HG02973 (cell line): ENCODE measurements at regions not wholly inside any gene's neighbourhood (a gene's known extent, or its start where the extent isn't known, plus 50 kb on each side); places are given as distances from the start of the nearest gene placed in this dataset.
"Not testable (repeated sequence)": the region's sequence is repeated elsewhere in the genome, so short reads cannot be mapped to it uniquely, and the experiment has no call there.

Experiments
- ATAC-seq: cut with Tn5 transposase; IDR thresholded peaks from one replicate; pipeline ENCODE4 v1.9.1; 2021; ENCODE audit warnings: moderate library complexity; ENCODE audit not compliant: unreplicated experiment

GRCh38 chr18:27301615-27302378, 116.7 kb upstream of the CHST9 start:
- no peak for ATAC-seq

DNA sequence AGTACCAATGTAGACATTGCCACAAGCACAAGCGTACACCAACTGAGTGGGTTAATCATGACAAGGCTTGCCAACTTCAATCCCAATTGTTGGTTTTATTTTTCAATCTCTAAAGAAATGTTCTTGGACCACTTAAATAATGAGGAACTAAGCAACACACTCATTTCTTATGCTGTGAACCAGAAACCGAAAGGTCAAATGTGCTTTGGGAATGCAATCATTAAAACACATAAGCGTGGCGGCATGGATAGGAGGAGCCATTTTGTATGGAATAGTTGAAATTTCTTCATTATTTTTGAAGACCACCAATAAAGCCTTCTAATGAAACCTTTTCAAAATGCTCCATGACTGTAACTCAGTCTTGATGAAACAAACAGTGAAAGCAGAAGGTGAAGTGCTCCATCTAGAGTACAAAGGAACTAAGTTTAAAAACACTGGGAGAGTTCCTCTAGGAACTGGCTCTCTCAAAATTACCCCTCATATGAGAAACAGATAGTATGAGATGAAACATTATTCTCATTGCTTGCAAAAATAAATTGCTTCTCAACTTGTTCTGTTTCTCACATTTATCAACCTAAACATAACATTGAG, 113.2 kb upstream of the CHST9 start:
- ATAC-seq, result no peak

DNA sequence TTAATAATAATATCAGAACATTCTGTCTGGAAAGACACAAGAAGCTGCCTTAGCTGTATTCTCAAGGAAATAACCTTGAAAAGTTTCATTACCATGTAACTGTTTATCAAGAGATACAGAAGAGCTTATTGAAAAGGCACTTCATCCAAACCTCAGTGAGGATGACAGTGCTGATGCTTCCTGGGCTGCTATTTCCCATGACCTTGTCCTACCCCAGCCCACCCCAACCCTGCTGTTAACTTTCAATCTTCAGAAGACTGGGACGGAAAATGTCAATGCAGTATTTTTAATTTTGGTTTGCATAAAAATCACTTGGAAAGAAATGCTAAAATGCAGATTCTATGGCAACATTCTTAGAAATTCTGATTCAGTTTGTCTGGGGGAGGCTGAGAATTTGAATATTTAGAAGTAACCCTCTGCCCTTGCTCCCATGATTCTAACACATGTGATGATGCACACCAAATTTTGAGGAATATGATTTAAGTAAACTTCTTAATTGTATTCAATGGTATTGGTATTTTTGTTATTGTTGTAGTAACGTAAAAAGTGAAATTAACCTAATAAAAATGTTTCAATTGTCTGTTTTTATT, 101.0 kb upstream of the CHST9 start:
- not testable (repeated sequence) for ATAC-seq

DNA sequence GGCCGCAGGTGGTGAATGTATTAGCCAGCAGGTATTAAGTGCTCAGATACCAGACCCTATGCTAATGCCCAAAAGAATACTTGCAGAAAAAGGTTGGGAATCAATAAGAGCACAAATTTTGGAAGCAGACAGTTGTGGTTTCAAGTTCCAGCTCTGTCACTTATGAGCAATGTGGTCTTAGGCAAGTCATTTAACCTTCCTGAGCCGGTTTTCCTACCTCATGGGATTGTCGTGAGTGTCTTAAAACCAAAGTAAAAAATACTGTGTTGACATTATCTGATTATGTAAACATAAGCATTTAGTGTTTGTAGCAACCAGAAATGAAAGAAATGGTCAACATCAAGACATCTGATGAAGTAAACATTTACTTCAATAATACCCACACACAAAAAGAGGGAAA, 93.0 kb upstream of the CHST9 start:
- ATAC-seq, result no peak

DNA sequence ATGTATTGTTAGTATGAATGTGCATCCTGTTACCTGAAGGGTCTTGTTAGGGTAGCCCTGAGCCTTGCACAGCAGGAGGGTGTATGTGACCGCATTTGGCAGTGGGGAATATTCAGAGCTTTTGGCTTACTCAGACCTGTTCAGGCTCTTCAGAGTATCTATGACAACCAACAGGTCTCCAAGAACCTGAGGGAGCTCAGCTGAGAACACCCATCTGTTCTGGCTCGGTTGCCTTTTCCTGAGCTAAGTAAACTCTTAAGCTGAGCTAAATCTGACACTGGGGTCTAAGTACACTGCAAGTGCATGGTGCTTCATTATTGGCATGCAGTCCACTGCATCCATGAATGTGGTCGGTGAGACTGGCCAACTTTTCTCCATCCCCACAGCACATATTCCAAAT, 92.4 kb upstream of the CHST9 start:
- no peak for ATAC-seq

DNA sequence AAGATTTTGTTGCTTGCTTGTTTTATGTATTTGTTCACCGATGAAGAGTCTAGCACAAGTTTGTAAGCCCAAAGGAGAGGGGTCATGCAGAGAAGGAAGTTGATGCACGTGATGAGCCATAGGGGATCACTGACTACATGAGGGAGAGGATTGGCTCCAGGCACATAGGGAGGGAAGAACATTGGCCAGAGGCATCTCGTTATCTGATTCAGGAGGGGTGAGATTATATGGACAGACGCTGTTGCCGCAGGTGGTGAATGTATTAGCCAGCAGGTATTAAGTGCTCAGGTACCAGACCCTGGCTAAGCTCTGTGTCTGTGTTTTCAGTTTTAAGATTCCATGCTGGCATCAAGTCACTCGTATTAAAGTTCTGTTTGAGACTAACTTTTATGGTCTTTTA, 91.8 kb upstream of the CHST9 start:
- no peak for ATAC-seq

DNA sequence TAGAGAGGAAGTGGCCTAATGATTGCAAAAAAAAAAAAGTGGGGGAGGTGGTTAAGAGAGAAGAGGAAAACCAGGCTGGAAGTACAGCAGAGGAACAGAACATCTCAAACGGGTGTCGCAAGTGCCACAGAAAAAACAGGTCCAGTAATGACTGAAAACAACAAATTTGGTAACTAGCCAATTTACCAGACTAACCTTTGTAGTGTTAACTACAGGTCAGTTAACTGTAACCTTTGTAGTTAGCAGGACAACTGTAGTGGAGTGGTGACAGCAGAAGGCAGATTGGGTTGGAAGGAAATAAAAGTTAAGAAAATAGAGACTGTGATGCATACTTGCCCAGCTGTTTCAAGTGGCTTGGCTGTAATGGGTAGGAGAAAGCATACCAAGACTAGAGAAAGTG, 91.4 kb upstream of the CHST9 start:
- no peak for ATAC-seq

- ATAC-seq, result no peak
Measured at GRCh38 chr18:27274901-27275300, 89.8 kb upstream of the CHST9 start.

GRCh38 chr18:27270508-27270907, 85.4 kb upstream of the CHST9 start:
- ATAC-seq, result no peak

DNA sequence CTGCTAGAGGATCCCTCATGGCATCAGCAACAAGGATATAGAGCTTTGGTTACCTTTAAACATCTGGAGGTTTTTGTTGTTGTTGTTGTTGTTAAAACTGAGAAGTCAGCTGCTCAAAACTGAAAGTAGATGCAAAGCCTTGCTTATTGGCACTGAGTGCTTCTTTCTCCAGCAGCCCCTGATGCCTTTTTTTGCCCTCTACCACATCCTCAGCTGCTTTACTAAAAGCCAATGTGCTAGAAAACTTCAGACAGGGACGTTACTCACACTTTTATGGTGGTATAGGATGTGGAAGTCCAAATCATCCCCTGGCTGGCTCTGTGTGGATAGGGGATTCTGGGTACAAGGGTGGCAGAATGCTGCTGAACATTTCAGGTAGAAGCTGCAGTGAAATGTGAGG, 78.3 kb upstream of the CHST9 start:
- no peak for ATAC-seq

GRCh38 chr18:27261769-27262549, 76.9 kb upstream of the CHST9 start:
- ATAC-seq, result no peak

DNA sequence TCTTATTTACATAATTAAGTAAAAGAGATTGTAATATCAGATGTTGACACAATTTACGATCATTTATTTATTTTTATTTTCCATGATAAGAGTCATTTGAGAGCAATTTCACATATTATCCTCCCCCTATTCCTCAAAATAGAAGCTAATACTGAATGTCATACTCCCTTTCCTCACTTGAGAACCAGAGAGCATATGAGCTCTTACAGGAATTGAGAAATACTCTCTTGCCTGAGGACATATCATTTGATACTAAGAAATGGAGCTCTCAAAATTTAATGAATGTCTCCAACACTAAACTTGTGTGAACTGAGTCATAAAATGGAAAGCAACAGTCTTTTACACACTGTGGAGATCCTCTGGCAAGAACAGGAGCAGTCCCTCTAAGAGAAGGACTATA, 68.5 kb upstream of the CHST9 start:
- no peak for ATAC-seq

DNA sequence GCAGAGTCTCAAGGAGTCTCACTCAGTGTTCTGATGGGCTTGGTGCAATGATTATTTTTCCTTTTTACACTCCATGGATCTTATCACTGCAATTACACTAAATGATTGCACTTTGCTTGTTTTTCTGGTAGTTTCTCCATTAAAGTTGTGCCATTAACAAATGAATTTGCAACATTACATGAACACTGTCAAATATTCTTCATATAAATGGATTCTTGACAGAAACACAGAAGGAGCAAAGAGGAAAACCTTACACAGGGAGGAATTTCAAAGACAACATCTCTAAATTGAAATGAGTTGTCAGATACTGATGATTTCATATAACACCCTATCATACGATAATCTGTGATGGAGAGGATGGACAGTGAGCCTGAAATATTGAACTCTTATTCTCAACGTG, 65.4 kb upstream of the CHST9 start:
- no peak for ATAC-seq

- no peak for ATAC-seq
Measured at GRCh38 chr18:27249933-27250332, 64.8 kb upstream of the CHST9 start.

DNA sequence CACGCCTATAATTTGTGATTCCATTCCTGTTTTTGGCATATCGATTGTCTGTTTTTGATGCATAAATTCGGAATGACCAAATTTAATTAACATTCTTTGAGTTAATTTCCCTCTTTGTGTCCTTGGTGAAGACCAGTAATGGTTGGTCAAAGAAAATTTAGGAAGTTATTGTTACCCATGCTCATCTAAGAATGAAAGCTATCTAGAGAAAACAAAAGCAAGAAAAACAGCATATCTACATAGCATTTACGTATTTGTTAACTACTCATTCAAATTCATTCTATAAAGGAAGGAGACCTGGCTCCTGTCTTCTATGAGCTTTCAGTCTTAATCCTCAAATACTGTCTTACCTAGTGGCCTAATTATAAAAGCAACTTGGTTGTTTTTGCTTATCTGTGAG, 59.2 kb upstream of the CHST9 start:
- ATAC-seq, result no peak

DNA sequence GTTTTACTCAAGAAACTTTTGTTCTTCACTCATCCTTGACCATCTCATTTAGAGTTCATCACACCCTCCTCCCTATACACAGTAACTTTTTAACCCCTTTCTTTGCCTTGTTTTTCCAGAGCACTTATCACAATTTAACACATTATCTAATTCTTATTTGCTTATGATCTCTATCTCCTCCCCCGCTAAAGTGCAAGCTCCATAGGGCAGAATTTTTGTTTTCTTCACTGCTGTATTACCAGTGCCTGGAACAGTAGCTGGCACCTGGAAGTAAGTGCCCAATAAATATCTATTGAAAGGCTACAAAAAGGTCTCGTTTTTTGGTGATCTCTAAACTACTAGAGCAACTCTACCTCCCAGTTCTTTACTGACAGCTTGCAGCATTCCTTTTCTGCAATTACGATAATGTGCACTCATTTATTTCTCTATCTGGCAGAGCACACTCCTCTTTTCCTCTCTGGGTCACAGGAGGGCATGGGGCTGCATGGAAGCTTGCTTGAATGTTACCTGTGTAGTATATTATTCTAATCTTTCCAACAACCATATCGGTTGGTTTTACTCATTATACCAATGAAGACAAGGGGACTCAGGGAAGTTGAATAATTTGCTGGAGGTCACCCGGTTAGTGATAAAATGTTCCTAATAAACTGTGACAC, 57.4 kb upstream of the CHST9 start:
- no peak for ATAC-seq

DNA sequence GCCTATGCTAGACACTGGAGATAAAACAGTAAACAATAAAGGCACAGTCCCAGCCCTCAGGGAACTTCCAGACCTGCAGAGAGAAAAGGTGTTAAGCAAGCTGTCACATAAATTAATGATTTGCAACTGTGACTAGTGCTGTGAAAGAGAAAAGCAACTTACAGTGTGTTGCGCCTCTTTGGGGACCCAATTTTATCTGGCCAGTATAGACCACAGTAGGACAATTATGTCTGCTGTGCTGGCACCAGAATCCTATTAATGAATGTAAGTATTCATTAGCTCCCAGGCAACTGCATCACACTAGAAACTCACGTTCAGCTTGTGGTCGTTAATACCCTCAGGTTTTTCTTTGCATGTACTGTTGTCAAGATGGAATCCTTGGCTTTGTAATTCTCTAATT, 55.3 kb upstream of the CHST9 start:
- ATAC-seq, result no peak

GRCh38 chr18:27239669-27240068, 54.6 kb upstream of the CHST9 start:
- no peak for ATAC-seq

- no peak for ATAC-seq
Measured at GRCh38 chr18:27235218-27235870, 50.2 kb upstream of the CHST9 start.
